K562 (cell line): ENCODE measurements at regions not wholly inside any gene's neighbourhood (a gene's known extent, or its start where the extent isn't known, plus 50 kb on each side); places are given as distances from the start of the nearest gene placed in this dataset.

Experiments
- ATAC-seq: fragments of 200-7000 bp; cut with Tn5 transposase; 3 replicates; pipeline ENCODE4 v1.9.1; 2020; ENCODE audit warnings: moderate library complexity
- BruUV-seq: library from RNA; stranded (reverse); fragments of 400-500 nt; replicated peaks from 2 replicates; lab custom pipeline; 2021; lab: Mats Ljungman, UMichigan
- CTCF ChIA-PET: fragments of 300-600 bp; formaldehyde crosslinking; extraction: SDS; loops from one replicate; lab custom pipeline; 2021; ENCODE audit warnings: low intra/inter-chr PET ratio; lab: Yijun Ruan, JAX
- POLR2A ChIA-PET: fragments of 300-600, 350-650 bp; sonication (Branson Sonifier 250); formaldehyde crosslinking; extraction: SDS; loops from one replicate; lab custom pipeline; 2021; ENCODE audit warnings: antibody characterized with exemption, inconsistent platforms; lab: Yijun Ruan, JAX
- DNase-seq, 4 experiments: peaks; one replicate each; pipeline versions ENCODE4 v3.0.0 to v3.0.0-alpha.2; 2011 to 2018; ENCODE audit warnings: low spot score in 3 of 4, mixed read lengths in 3 of 4; ENCODE audit errors: extremely low read depth in 1 of 4
- FAIRE-seq: peaks from 2 replicates; lab custom pipeline; 2011; peaks lifted over from hg19 to GRCh38; lab: Jason Lieb, UNC
- H2AFZ ChIP-seq: 2 replicates; pipeline ENCODE4 v1.6.0; 2011; ENCODE audit warnings: low read depth, low read length, control low read depth, inconsistent platforms
- H3K27ac ChIP-seq: fragments of 200-600 bp; 3 replicates; pipeline ENCODE4 v1.8.0; 2011; ENCODE audit warnings: low read depth, mild to moderate bottlenecking, control low read depth, inconsistent platforms, low read length, moderate library complexity, mixed read lengths; ENCODE audit errors: extremely low read depth
- H3K27me3 ChIP-seq, 2 experiments: fragments of 300-600 bp in 1 of 2; 2 replicates in 1 of 2; 3 replicates in 1 of 2; pipeline versions ENCODE4 v1.6.0 to v1.8.0; 2011; ENCODE audit warnings: inconsistent platforms in 2 of 2, low read length in 2 of 2, mild to moderate bottlenecking in 1 of 2, mixed read lengths in 1 of 2, moderate library complexity in 1 of 2; ENCODE audit not compliant: control insufficient read depth in 2 of 2, insufficient read depth in 2 of 2
- H3K36me3 ChIP-seq: fragments of 300-600 bp; 3 replicates; pipeline ENCODE4 v1.8.0; 2011; ENCODE audit warnings: mild to moderate bottlenecking, low read length, inconsistent platforms; ENCODE audit not compliant: control insufficient read depth, insufficient read depth
- H3K4me1 ChIP-seq, 2 experiments: fragments of 200-600 bp in 1 of 2; replicated peaks in 1 of 2; 2 replicates in 1 of 2; 3 replicates in 1 of 2; pipeline versions ENCODE4 v1.5.1 to v1.8.0; 2011; ENCODE audit warnings: inconsistent platforms in 2 of 2, low read length in 2 of 2, mild to moderate bottlenecking in 1 of 2, mixed read lengths in 1 of 2, moderate library complexity in 1 of 2; ENCODE audit not compliant: control insufficient read depth in 2 of 2, insufficient read depth in 2 of 2
- H3K4me2 ChIP-seq: 2 replicates; pipeline ENCODE4 v1.6.1; 2011; ENCODE audit warnings: low read length, control low read depth, inconsistent platforms, mixed read lengths; ENCODE audit not compliant: insufficient read depth
- H3K4me3 ChIP-seq: fragments of 200-600 bp; sonication (generic), shearing (Covaris generic); 2 replicates; pipeline ENCODE4 v1.5.1; 2016; ENCODE audit warnings: control low read depth, inconsistent platforms
- H3K79me2 ChIP-seq: fragments of 200-600 bp; 3 replicates; pipeline ENCODE4 v1.8.0; 2011; ENCODE audit warnings: low read length, inconsistent platforms; ENCODE audit not compliant: control insufficient read depth, insufficient read depth
- H3K9ac ChIP-seq, 2 experiments: 2 replicates each; pipeline versions ENCODE4 v1.6.0 to v1.6.1; 2011; ENCODE audit warnings: low read depth in 2 of 2, low read length in 2 of 2, control low read depth in 1 of 2, inconsistent platforms in 1 of 2, mild to moderate bottlenecking in 1 of 2, mixed read lengths in 1 of 2; ENCODE audit not compliant: insufficient read depth in 1 of 2
- H3K9me1 ChIP-seq: one replicate; pipeline ENCODE4 v1.6.0; 2011; ENCODE audit warnings: inconsistent platforms, mild to moderate bottlenecking, low read length, moderate library complexity; ENCODE audit not compliant: control insufficient read depth, insufficient read depth
- H3K9me3 ChIP-seq: replicated peaks from 2 replicates; pipeline ENCODE4 v1.5.1; 2011; ENCODE audit warnings: low read depth, low read length, inconsistent platforms; ENCODE audit not compliant: control insufficient read depth, insufficient read depth
- H4K20me1 ChIP-seq: replicated peaks from 2 replicates; pipeline ENCODE4 v1.6.1; 2011; ENCODE audit warnings: low read length, inconsistent platforms, mixed read lengths; ENCODE audit not compliant: control insufficient read depth, insufficient read depth
- GTF2B ChIP-seq: IDR thresholded peaks from 2 replicates; pipeline ENCODE4 v1.6.1; 2011; ENCODE audit not compliant: insufficient read length; ENCODE audit errors: extremely low read depth
- MCM3 ChIP-seq: fragments of 450-650 bp; IDR thresholded peaks from 2 replicates; pipeline ENCODE4 v1.6.1; 2016
- NCOA2 ChIP-seq, 2 experiments: fragments of 450-650 bp; IDR thresholded peaks; 2 replicates each; pipeline ENCODE4 v1.6.1; 2018; ENCODE audit warnings: mild to moderate bottlenecking in 2 of 2, moderate library complexity in 1 of 2; ENCODE audit not compliant: partially characterized antibody in 2 of 2
- RNF2 ChIP-seq: sonication (generic); IDR thresholded peaks from 2 replicates; pipeline ENCODE4 v1.6.1; 2016
- SMAD4 ChIP-seq: fragments of 250-450 bp; sonication (Bioruptor Pico); conservative IDR thresholded peaks from 2 replicates; pipeline ENCODE4 v1.8.0; 2021; ENCODE audit warnings: inconsistent platforms, mild to moderate bottlenecking, moderate library complexity
- ZNF165 ChIP-seq: fragments of 250-450 bp; sonication (Bioruptor Pico); IDR thresholded peaks from 2 replicates; pipeline ENCODE4 v1.4.0; 2020; ENCODE audit warnings: borderline replicate concordance
- ZNF263 ChIP-seq: sonication (generic); formaldehyde crosslinking; IDR thresholded peaks from 2 replicates; pipeline ENCODE4 v1.8.0; 2022; ENCODE audit warnings: mild to moderate bottlenecking, missing genetic modification reagents, borderline replicate concordance
- ZNF282 ChIP-seq: sonication (generic); formaldehyde crosslinking; IDR thresholded peaks from 2 replicates; pipeline ENCODE4 v1.8.1; 2023; ENCODE audit warnings: missing genetic modification reagents
- ZNF449 ChIP-seq: fragments of 250-450 bp; sonication (Bioruptor Pico); IDR thresholded peaks from 2 replicates; pipeline ENCODE4 v1.8.0; 2022; ENCODE audit warnings: moderate library complexity, mild to moderate bottlenecking, inconsistent platforms
- ZNF764 ChIP-seq: fragments of 250-450 bp; sonication (Bioruptor Pico); IDR thresholded peaks from 2 replicates; pipeline ENCODE4 v1.4.0; 2020; ENCODE audit warnings: low read depth, mild to moderate bottlenecking, moderate library complexity
- WGBS: fragments of 100-300 bp; shearing (Covaris generic); methylation state at CpG from one replicate; pipeline ENCODE4 v1.1.6; 2016; ENCODE audit warnings: low coverage, mixed read lengths; ENCODE audit not compliant: insufficient coverage; ENCODE audit errors: missing lambda C conversion rate; 5-methylcytosine and 5-hydroxymethylcytosine counted together
- in situ Hi-C: fragments of 300-500 bp; cut with MboI; formaldehyde crosslinking; loops from 4 replicates; pipeline ENCODE4 v1.15.0; 2018; ENCODE audit warnings: inconsistent platforms, mixed read lengths
- intact Hi-C: fragments of 100-400 bp; cut with micrococcal nuclease; formaldehyde crosslinking; loops from 2 replicates; pipeline ENCODE4 v1.14.2; 2022
- TF ChIP-seq, protein P1 (sequence below): fragments of 450-650 bp; formaldehyde crosslinking; IDR thresholded peaks from 2 replicates; pipeline ENCODE4 v1.4.0; 2020; ENCODE audit warnings: mild to moderate bottlenecking, moderate library complexity
- TF ChIP-seq, protein P2 (sequence below): fragments of 250-450 bp; sonication (Bioruptor Pico); IDR thresholded peaks from 2 replicates; pipeline ENCODE4 v1.5.0; 2021; ENCODE audit warnings: mild to moderate bottlenecking, borderline replicate concordance

GRCh38 chr6:48809700-48810099 lies 653.4 kb downstream of the MMUT start:
- H3K27me3 ChIP-seq: no peaks in the 10 kb centered on the region
- H4K20me1 ChIP-seq: no peaks in the 10 kb centered on the region
- intact Hi-C loops: no loop called here
- ATAC-seq (no peak), FAIRE-seq (no peak), DNase-seq (no peak)
- no peaks in the 10 kb centered on the region for H3K36me3 ChIP-seq
- H3K4me2 ChIP-seq: no peak overlapping the region
- no peaks in the 10 kb centered on the region for H3K9me1 ChIP-seq
- ChIA-PET POLR2A (no interaction called here), CTCF (no interaction called here)
- H2AFZ ChIP-seq: no peak overlapping the region
- in situ Hi-C loops: no loop called here
- no peak for TF ChIP-seq ZNF282
- no peak for TF ChIP-seq ZNF263
- TF ChIP-seq ZNF449 (CRISPR knock-in tag): no peak
- TF ChIP-seq, protein P1, sequence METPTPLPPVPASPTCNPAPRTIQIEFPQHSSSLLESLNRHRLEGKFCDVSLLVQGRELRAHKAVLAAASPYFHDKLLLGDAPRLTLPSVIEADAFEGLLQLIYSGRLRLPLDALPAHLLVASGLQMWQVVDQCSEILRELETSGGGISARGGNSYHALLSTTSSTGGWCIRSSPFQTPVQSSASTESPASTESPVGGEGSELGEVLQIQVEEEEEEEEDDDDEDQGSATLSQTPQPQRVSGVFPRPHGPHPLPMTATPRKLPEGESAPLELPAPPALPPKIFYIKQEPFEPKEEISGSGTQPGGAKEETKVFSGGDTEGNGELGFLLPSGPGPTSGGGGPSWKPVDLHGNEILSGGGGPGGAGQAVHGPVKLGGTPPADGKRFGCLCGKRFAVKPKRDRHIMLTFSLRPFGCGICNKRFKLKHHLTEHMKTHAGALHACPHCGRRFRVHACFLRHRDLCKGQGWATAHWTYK (CRISPR knock-in tag): no peak
- no peak for TF ChIP-seq ZNF165 (CRISPR knock-in tag)
- no peak for TF ChIP-seq NCOA2 (IDR thresholded peaks at IDR 0.05; ENCODE audit: partially characterized antibody in 2 of 2)
- no peak for TF ChIP-seq MCM3
- TF ChIP-seq ZNF764: no peak
- no peak for TF ChIP-seq RNF2
- TF ChIP-seq, protein P2, sequence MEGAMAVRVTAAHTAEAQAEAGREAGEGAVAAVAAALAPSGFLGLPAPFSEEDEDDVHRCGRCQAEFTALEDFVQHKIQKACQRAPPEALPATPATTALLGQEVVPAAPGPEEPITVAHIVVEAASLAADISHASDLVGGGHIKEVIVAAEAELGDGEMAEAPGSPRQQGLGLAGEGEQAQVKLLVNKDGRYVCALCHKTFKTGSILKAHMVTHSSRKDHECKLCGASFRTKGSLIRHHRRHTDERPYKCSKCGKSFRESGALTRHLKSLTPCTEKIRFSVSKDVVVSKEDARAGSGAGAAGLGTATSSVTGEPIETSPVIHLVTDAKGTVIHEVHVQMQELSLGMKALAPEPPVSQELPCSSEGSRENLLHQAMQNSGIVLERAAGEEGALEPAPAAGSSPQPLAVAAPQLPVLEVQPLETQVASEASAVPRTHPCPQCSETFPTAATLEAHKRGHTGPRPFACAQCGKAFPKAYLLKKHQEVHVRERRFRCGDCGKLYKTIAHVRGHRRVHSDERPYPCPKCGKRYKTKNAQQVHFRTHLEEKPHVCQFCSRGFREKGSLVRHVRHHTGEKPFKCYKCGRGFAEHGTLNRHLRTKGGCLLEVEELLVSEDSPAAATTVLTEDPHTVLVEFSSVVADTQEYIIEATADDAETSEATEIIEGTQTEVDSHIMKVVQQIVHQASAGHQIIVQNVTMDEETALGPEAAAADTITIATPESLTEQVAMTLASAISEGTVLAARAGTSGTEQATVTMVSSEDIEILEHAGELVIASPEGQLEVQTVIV: no peak
- no peak for TF ChIP-seq GTF2B
- no peak for TF ChIP-seq SMAD4
- no peaks in the 10 kb centered on the region for H3K79me2 ChIP-seq
- no peaks in the 10 kb centered on the region for H3K4me1 ChIP-seq
- BruUV-seq: no TSS peak
- no peak overlapping the region for H3K9ac ChIP-seq
- 0% methylated on average over 2 of the region's 2 CpGs for WGBS
- H3K9me3 ChIP-seq: no peaks in the 10 kb centered on the region; the same call in 1 of the 2 replicates
- no peak overlapping the region for H3K4me3 ChIP-seq
- H3K27ac ChIP-seq: no peak overlapping the region
